Calu3 (cell line): ENCODE measurements at regions not wholly inside any gene's neighbourhood (a gene's known extent, or its start where the extent isn't known, plus 50 kb on each side); places are given as distances from the start of the nearest gene placed in this dataset.

Source experiments
- BruUV-seq: library from RNA; stranded (reverse); fragments of 400-500 nt; replicated peaks from 2 replicates; lab custom pipeline; 2021; lab: Mats Ljungman, UMichigan
- CTCF ChIA-PET: fragments of 300-600 bp; sonication (Branson Sonifier 250); formaldehyde crosslinking; loops from one replicate; lab custom pipeline; 2022; ENCODE audit warnings: antibody characterized with exemption; lab: Charles Lee
- DNase-seq: peaks from one replicate; pipeline ENCODE4 v3.0.0; 2022
- H3K27ac Mint-ChIP-seq: one replicate; pipeline ENCODE4 v1.8.0; 2022; ENCODE audit warnings: mixed read lengths; ENCODE audit not compliant: unreplicated experiment
- H3K27me3 Mint-ChIP-seq: one replicate; pipeline ENCODE4 v1.8.0; 2022; ENCODE audit warnings: mixed read lengths; ENCODE audit not compliant: unreplicated experiment
- H3K36me3 Mint-ChIP-seq: one replicate; pipeline ENCODE4 v1.8.0; 2022; ENCODE audit warnings: mild to moderate bottlenecking, moderate library complexity, mixed read lengths; ENCODE audit not compliant: insufficient read depth, unreplicated experiment
- H3K4me1 Mint-ChIP-seq: one replicate; pipeline ENCODE4 v1.8.0; 2022; ENCODE audit warnings: mild to moderate bottlenecking, low read depth, mixed read lengths; ENCODE audit not compliant: unreplicated experiment
- H3K4me3 Mint-ChIP-seq: one replicate; pipeline ENCODE4 v1.8.0; 2022; ENCODE audit warnings: mild to moderate bottlenecking, low read depth, moderate library complexity, mixed read lengths; ENCODE audit not compliant: unreplicated experiment
- H3K9me3 Mint-ChIP-seq: one replicate; pipeline ENCODE4 v1.8.0; 2022; ENCODE audit warnings: low read depth, mixed read lengths; ENCODE audit not compliant: unreplicated experiment
- intact Hi-C: fragments of 100-400 bp; cut with micrococcal nuclease; formaldehyde crosslinking; loops from one replicate; pipeline ENCODE4 v1.10.0; 2022; ENCODE audit not compliant: unreplicated experiment
- TF ChIP-seq, protein P1 (sequence below): fragments of 200-600 bp; IDR thresholded peaks from one replicate; pipeline ENCODE4 v1.8.0; 2022; ENCODE audit warnings: antibody characterized with exemption; ENCODE audit not compliant: unreplicated experiment

DNA sequence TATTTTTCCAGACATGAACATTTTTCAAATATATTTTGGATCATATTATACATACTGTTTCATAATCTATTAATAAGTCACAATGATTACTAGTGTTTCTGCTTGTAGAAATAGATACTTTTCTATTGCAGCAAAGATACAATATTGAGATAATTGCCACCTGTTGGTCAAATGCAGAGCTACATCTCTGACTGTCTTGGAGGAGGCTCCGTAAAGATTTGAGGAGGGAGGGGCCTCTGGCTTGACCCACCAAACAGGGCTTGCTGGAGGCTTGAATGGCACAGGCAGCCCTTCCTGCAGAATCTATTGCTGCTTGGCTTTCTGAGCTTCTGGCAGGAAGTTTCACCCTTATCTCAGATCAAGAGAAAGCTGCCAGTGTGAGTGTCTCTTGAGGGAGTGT is 99.3 kb upstream of the ARMCX2 start:
- TF ChIP-seq, protein P1, sequence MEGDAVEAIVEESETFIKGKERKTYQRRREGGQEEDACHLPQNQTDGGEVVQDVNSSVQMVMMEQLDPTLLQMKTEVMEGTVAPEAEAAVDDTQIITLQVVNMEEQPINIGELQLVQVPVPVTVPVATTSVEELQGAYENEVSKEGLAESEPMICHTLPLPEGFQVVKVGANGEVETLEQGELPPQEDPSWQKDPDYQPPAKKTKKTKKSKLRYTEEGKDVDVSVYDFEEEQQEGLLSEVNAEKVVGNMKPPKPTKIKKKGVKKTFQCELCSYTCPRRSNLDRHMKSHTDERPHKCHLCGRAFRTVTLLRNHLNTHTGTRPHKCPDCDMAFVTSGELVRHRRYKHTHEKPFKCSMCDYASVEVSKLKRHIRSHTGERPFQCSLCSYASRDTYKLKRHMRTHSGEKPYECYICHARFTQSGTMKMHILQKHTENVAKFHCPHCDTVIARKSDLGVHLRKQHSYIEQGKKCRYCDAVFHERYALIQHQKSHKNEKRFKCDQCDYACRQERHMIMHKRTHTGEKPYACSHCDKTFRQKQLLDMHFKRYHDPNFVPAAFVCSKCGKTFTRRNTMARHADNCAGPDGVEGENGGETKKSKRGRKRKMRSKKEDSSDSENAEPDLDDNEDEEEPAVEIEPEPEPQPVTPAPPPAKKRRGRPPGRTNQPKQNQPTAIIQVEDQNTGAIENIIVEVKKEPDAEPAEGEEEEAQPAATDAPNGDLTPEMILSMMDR: no peak
- CTCF ChIA-PET: interaction anchor here (0.6 to 0.8 kb wide), 3 partner anchors 116 to 225 kb away, joined by 3 to 5 read pairs (median 4); no protein-coding TSS in a partner anchor
- H3K36me3 Mint-ChIP-seq: no peaks in the 10 kb centered on the region
- H3K27me3 Mint-ChIP-seq: no peaks in the 10 kb centered on the region
- intact Hi-C loops: loop anchor here (5.0 kb wide), 1 partner anchor 162 kb away; no protein-coding TSS in a partner anchor
- H3K4me3 Mint-ChIP-seq: no peak overlapping the region
- H3K9me3 Mint-ChIP-seq: no peaks in the 10 kb centered on the region
- DNase-seq: peak; percentile 27
- H3K4me1 Mint-ChIP-seq: no peaks in the 10 kb centered on the region
- no TSS peak for BruUV-seq
- no peak overlapping the region for H3K27ac Mint-ChIP-seq

DNA sequence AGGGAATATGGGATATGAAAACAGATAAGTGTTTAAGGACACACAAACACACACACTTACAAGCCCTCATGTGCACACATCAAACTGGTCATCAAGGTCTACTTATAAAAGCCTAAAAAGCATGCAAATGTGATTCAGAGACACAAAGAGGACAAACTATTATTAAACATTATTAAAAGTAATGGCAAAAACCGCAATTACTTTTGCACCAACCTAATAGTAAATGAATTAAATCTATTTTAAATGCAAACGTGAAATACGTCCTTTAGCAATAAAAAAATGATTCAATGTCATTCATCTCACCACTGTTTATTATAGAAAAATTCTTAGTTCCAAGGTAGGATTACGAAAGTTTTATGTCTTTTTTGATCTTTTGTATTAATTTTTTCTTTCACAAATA is 91.1 kb upstream of the ARMCX2 start:
- TF ChIP-seq, protein P1: no peak
- Mint-ChIP-seq H3K4me1 (no peaks in the 10 kb centered on the region), H3K9me3 (peaks cover 7% of the 10 kb centered on the region), H3K27me3 (no peaks in the 10 kb centered on the region), H3K4me3 (no peak overlapping the region), H3K27ac (no peak overlapping the region), H3K36me3 (no peaks in the 10 kb centered on the region)
- intact Hi-C loops: no loop called here
- CTCF ChIA-PET: no interaction called here
- no peak for DNase-seq
- BruUV-seq: no TSS peak

DNA sequence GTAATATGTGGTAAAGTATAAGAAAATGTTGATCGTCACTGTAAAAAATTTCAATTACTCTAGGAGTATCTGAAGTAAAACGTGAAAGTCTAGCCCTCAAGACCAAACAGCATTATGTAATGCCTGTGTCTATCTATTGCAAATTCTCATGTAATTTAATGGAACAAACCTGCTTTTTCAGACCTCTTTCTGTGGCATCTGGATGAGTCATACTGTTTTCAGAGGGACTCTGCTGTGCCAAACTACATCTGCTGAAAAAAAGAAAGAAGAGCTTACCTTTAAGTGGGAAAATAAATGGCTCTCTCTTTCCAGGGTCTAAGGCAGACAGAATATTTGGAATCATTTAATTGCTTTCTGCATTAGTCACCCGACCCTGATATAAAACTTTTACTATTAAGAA is 89.8 kb upstream of the ARMCX2 start:
- CTCF ChIA-PET: no interaction called here
- Mint-ChIP-seq H3K27me3 (no peaks in the 10 kb centered on the region), H3K4me1 (no peaks in the 10 kb centered on the region), H3K9me3 (peaks cover 7% of the 10 kb centered on the region), H3K36me3 (no peaks in the 10 kb centered on the region), H3K27ac (no peak overlapping the region), H3K4me3 (no peak overlapping the region)
- intact Hi-C loops: no loop called here
- TF ChIP-seq, protein P1: no peak
- BruUV-seq: no TSS peak
- DNase-seq: no peak

DNA sequence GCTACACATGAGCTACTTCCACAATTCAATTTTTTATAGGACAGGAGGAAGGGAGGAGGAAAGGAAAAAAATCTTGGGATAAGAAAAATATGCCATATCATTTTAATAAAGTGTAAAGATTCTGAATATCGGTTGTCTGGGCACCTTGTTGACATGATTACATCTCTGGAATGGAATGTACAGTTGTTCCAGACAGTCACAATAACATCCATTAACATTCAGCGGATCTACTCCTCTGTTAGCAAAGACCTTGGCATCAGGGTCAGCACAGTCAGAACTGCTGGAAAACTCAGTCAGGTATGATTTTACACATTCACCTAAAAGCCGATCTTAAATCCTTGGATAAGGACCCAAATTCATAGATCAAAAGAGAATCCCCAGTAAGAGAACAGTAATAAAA is 85.4 kb upstream of the ARMCX2 start:
- intact Hi-C loops: no loop called here
- Mint-ChIP-seq H3K9me3 (no peaks in the 10 kb centered on the region), H3K4me1 (no peaks in the 10 kb centered on the region), H3K36me3 (no peaks in the 10 kb centered on the region), H3K27ac (no peak overlapping the region), H3K27me3 (no peaks in the 10 kb centered on the region), H3K4me3 (no peak overlapping the region)
- TF ChIP-seq, protein P1: no peak
- no TSS peak for BruUV-seq
- DNase-seq: no peak
- CTCF ChIA-PET: no interaction called here
